Naive thymus-derived CD4-positive, alpha-beta T cell (primary cell): ENCODE measurements at regions not wholly inside any gene's neighbourhood (a gene's known extent, or its start where the extent isn't known, plus 50 kb on each side); places are given as distances from the start of the nearest gene placed in this dataset.

ENCODE experiments used
- ATAC-seq: fragments of 150-1000 bp; cut with Tn5 transposase; 2 replicates; pipeline ENCODE4 v1.10.0; 2021; ENCODE audit warnings: mild to moderate bottlenecking, moderate library complexity
- CTCF ChIA-PET: fragments of 350-600 bp; sonication (Branson Sonifier 250); formaldehyde crosslinking; loops from one replicate; lab custom pipeline; 2021; ENCODE audit warnings: antibody characterized with exemption; lab: Charles Lee
- POLR2A ChIA-PET: fragments of 350-600 bp; sonication (Branson Sonifier 250); formaldehyde crosslinking; loops from one replicate; lab custom pipeline; 2021; ENCODE audit warnings: antibody characterized with exemption, inconsistent platforms; lab: Charles Lee
- DNase-seq, 9 donors: peaks; one replicate each; pipeline versions ENCODE4 v3.0.0 to v3.0.0-alpha.2; 2020 to 2022; ENCODE audit warnings: mixed read lengths in 1 of 9
- H3K27ac ChIP-seq: one replicate; pipeline ENCODE4 v1.7.0; 2013; ENCODE audit warnings: mild to moderate bottlenecking, low read depth, low read length, moderate library complexity
- H3K27me3 ChIP-seq, 2 donors: one replicate each; pipeline ENCODE4 v1.7.0; 2013; ENCODE audit warnings: low read length in 2 of 2, mild to moderate bottlenecking in 2 of 2, moderate library complexity in 2 of 2; ENCODE audit not compliant: control insufficient read depth in 2 of 2, insufficient read depth in 2 of 2
- H3K36me3 ChIP-seq, 3 experiments: 1 replicate in 2 of 3; 2 replicates in 1 of 3; pipeline ENCODE4 v1.7.0; 2013; ENCODE audit warnings: low read length in 3 of 3, mild to moderate bottlenecking in 3 of 3, moderate library complexity in 1 of 3; ENCODE audit not compliant: insufficient read depth in 3 of 3, control insufficient read depth in 2 of 3
- H3K4me1 ChIP-seq, 2 donors: one replicate each; pipeline ENCODE4 v1.7.0; 2013; ENCODE audit warnings: low read length in 2 of 2, mild to moderate bottlenecking in 2 of 2, moderate library complexity in 1 of 2; ENCODE audit not compliant: control insufficient read depth in 2 of 2, insufficient read depth in 2 of 2
- H3K4me3 ChIP-seq: 2 replicates; pipeline ENCODE4 v1.7.0; 2013; ENCODE audit warnings: mild to moderate bottlenecking, low read length
- H3K9me3 ChIP-seq, 3 experiments: 1 replicate in 2 of 3; 2 replicates in 1 of 3; pipeline ENCODE4 v1.7.0; 2013; ENCODE audit warnings: low read length in 3 of 3; ENCODE audit not compliant: control insufficient read depth in 2 of 3
- H3K27ac Mint-ChIP-seq, 9 donors: one replicate each; pipeline ENCODE4 v1.8.0; 2020 to 2022; ENCODE audit warnings: mixed read lengths in 9 of 9, mild to moderate bottlenecking in 8 of 9, moderate library complexity in 5 of 9, inconsistent platforms in 2 of 9
- H3K27me3 Mint-ChIP-seq, 5 donors: one replicate each; pipeline ENCODE4 v1.8.0; 2021 to 2022; ENCODE audit warnings: mixed read lengths in 5 of 5, mild to moderate bottlenecking in 1 of 5
- H3K36me3 Mint-ChIP-seq, 5 donors: one replicate each; pipeline ENCODE4 v1.8.0; 2020 to 2022; ENCODE audit warnings: mixed read lengths in 5 of 5, mild to moderate bottlenecking in 3 of 5, inconsistent platforms in 1 of 5
- H3K4me1 Mint-ChIP-seq, 7 donors: one replicate each; pipeline ENCODE4 v1.8.0; 2020 to 2022; ENCODE audit warnings: mixed read lengths in 7 of 7, mild to moderate bottlenecking in 3 of 7, inconsistent platforms in 1 of 7
- H3K4me3 Mint-ChIP-seq, 10 donors: one replicate each; pipeline ENCODE4 v1.8.0; 2020 to 2022; ENCODE audit warnings: mild to moderate bottlenecking in 10 of 10, mixed read lengths in 10 of 10, moderate library complexity in 6 of 10, inconsistent platforms in 2 of 10
- H3K9me3 Mint-ChIP-seq, 11 donors: one replicate each; pipeline ENCODE4 v1.8.0; 2020 to 2022; ENCODE audit warnings: mixed read lengths in 11 of 11, mild to moderate bottlenecking in 4 of 11, inconsistent platforms in 1 of 11, moderate library complexity in 1 of 11
- intact Hi-C, 2 donors: fragments of 100-400 bp; cut with micrococcal nuclease; formaldehyde crosslinking; loops; one replicate each; pipeline ENCODE4 v1.15.1; 2023

DNA sequence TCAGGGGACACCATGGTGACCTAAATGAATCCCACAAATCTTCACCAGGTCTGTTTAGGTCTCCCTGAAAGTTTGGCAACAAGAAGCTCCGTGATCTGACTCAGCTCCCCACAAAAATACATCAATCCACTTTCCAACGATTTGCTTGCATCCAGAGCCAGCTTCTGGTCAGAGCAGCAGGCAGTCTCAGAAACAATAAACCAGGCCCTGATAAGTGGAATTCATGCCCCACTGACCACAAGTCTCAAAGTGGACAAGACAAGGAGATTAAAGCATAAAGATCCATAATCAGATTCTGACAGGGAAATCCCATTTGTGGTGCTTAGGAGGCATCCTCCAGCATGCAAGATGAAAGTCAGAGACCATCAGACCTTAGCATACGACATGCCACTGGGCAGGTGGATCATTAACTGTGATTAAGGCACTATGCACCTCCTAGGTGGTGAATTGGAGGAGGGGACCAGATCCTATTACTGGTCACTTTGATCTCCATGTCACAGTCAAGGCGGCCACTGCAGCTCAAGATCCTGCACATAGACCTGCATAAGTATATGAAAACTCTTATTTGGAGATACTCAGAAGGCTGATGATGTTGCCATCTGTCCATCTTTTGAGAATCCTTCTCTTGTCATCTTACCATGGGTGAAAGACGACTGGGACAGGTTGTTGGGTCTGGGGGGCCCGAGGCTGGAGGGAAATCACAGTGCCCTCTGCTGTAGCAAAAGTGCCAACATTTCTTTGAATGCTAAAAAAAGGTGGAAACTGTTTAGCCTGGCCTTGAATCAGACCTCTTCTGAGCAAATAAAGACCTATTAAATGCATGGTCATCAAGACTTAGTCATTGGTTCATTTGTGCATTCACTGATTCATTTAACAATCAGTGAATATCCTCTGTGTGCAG, 309.2 kb upstream of the CCL2 start:
- peaks cover 0 to 10% (median 8%) of the 10 kb centered on the region in 5 donors for H3K27me3 Mint-ChIP-seq
- H3K9me3 ChIP-seq, result no peaks in the 10 kb centered on the region
- ChIA-PET CTCF (interaction anchor here (0.8 kb wide), 1 partner anchor 11 kb away, joined by 3 read pairs; no protein-coding TSS in a partner anchor), POLR2A (no interaction called here)
- H3K4me3 Mint-ChIP-seq, result no peak overlapping the region
- no peaks in the 10 kb centered on the region for H3K27me3 ChIP-seq
- no peak overlapping the region for H3K27ac ChIP-seq
- ATAC-seq, result no peak
- H3K36me3 ChIP-seq, result no peaks in the 10 kb centered on the region
- H3K27ac Mint-ChIP-seq, result no peak overlapping the region
- H3K9me3 Mint-ChIP-seq, result no peaks in the 10 kb centered on the region
- no peak overlapping the region for H3K4me3 ChIP-seq
- H3K36me3 Mint-ChIP-seq, result no peaks in the 10 kb centered on the region
- H3K4me1 ChIP-seq, result no peaks in the 10 kb centered on the region
- no peak for DNase-seq
- intact Hi-C loops, result no loop called here
- peaks cover 0 to 6% (median 0%) of the 10 kb centered on the region in 7 donors for H3K4me1 Mint-ChIP-seq

DNA sequence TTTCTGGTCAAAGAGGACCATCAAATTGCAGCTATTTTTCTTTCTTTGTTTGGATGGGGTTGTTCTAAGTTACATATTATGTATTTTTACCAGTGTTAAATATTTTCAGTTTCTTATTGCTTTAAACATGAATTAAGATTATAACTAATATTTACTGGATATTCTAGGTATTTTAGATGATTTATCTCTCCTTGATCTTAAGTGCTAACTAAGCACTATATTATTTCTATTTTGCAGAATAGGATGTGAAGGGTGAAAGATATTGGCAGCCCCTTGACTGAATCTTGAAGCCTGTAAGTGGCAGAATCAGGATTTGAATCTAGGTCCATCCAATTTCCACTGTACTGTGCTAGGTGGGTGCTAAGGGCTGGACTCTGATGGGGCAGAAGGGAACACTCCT, 307.3 kb upstream of the CCL2 start:
- peaks cover 0 to 6% (median 0%) of the 10 kb centered on the region in 7 donors for H3K4me1 Mint-ChIP-seq
- Histone ChIP-seq H3K9me3 (no peaks in the 10 kb centered on the region), H3K36me3 (no peaks in the 10 kb centered on the region), H3K27ac (no peak overlapping the region), H3K27me3 (no peaks in the 10 kb centered on the region), H3K4me1 (no peaks in the 10 kb centered on the region), H3K4me3 (no peak overlapping the region)
- intact Hi-C loops, result loop anchor here in 1 of 2 donors (2.0 kb wide), 1 partner anchor 69 kb away; no protein-coding TSS in a partner anchor
- CTCF ChIA-PET, result no interaction called here
- POLR2A ChIA-PET, result no interaction called here
- no peak for DNase-seq
- H3K36me3 Mint-ChIP-seq, result no peaks in the 10 kb centered on the region
- H3K9me3 Mint-ChIP-seq, result no peaks in the 10 kb centered on the region
- no peak overlapping the region for H3K4me3 Mint-ChIP-seq
- no peak for ATAC-seq
- peaks cover 0 to 16% (median 0%) of the 10 kb centered on the region in 5 donors for H3K27me3 Mint-ChIP-seq
- H3K27ac Mint-ChIP-seq, result no peak overlapping the region

DNA sequence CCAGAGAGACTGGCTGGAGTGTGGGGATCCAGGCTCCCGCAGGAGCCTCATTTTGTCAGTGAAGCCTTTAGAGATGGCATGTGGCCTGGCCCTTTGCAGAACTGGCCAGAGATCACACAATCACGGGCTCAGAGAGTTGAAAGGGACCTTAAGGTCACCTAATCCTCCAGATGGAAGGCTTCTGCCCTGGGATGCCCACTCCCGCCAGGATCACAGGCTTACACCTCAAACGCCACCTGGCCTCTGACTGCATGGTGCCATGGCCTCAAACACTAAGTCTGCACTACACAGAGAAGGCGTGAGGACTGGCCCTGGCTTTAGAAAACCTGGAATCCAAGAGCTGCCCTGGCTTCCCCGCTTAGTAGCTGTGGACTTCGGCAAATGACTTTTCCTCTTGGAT, 306.8 kb upstream of the CCL2 start:
- no peak overlapping the region for H3K27ac Mint-ChIP-seq
- no peaks in the 10 kb centered on the region for H3K36me3 Mint-ChIP-seq
- CTCF ChIA-PET, result no interaction called here
- no peaks in the 10 kb centered on the region for H3K9me3 Mint-ChIP-seq
- no peaks in the 10 kb centered on the region for H3K27me3 ChIP-seq
- no peak overlapping the region for H3K4me3 ChIP-seq
- H3K4me3 Mint-ChIP-seq, result no peak overlapping the region
- H3K27ac ChIP-seq, result no peak overlapping the region
- POLR2A ChIA-PET, result no interaction called here
- H3K4me1 ChIP-seq, result no peaks in the 10 kb centered on the region
- H3K36me3 ChIP-seq, result no peaks in the 10 kb centered on the region
- DNase-seq (no peak), ATAC-seq (no peak)
- peaks cover 0 to 16% (median 1%) of the 10 kb centered on the region in 5 donors for H3K27me3 Mint-ChIP-seq
- no peaks in the 10 kb centered on the region for H3K9me3 ChIP-seq
- intact Hi-C loops, result loop anchor here in 1 of 2 donors (2.0 kb wide), 1 partner anchor 68 kb away; no protein-coding TSS in a partner anchor
- peaks cover 0 to 6% (median 0%) of the 10 kb centered on the region in 7 donors for H3K4me1 Mint-ChIP-seq

DNA sequence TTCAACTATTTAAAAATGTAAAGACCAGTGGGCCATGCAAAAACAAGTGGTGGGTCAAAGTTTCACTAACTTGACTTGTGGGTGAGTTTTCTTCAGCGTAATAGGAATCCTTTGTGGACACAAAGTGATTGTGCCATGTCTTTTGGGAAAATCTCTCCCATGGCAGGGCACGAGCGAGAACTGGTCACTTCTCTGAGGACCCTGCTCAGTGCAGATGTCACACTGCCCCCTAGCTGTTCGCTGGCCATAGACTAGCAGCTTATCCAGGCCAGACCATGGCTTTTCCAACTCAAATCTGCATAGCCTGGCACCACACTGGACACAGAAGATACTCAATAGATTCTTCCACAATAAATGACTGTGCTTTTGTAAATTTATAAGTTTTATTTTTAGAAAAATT, 306.0 kb upstream of the CCL2 start:
- Mint-ChIP-seq H3K4me1 (peaks cover 0 to 5% (median 0%) of the 10 kb centered on the region in 7 donors), H3K9me3 (no peaks in the 10 kb centered on the region), H3K27me3 (peaks cover 0 to 16% (median 9%) of the 10 kb centered on the region in 5 donors), H3K36me3 (no peaks in the 10 kb centered on the region), H3K4me3 (no peak overlapping the region), H3K27ac (no peak overlapping the region)
- intact Hi-C loops, result loop anchor here in 1 of 2 donors (2.0 kb wide), 1 partner anchor 68 kb away; no protein-coding TSS in a partner anchor
- DNase-seq (no peak), ATAC-seq (no peak)
- Histone ChIP-seq H3K36me3 (no peaks in the 10 kb centered on the region), H3K9me3 (no peaks in the 10 kb centered on the region), H3K27ac (no peak overlapping the region), H3K4me3 (no peak overlapping the region), H3K27me3 (no peaks in the 10 kb centered on the region), H3K4me1 (no peaks in the 10 kb centered on the region)
- POLR2A ChIA-PET, result no interaction called here
- CTCF ChIA-PET, result no interaction called here

DNA sequence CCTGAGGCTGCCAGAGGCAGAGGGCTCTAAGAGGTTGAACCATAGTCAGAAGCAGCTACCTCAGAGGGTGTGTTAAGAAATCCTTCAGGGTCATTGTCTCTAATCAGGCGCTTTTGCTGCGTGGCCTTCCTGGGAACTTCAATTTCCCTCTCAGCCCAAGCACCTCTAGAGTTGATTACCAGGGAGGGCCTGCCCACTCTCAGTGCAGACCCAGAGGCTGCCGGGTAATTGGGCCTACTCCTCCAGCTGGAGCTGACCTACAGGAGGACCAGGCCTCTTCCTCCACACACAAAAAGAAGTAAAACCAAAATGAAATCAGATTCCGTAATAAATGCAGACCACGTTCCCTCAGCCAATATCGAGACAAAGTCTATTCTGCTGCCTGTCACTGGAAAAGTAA, 305.0 kb upstream of the CCL2 start:
- H3K4me3 Mint-ChIP-seq, result no peak overlapping the region
- Histone ChIP-seq H3K36me3 (no peaks in the 10 kb centered on the region), H3K27me3 (no peaks in the 10 kb centered on the region), H3K4me1 (no peaks in the 10 kb centered on the region), H3K9me3 (no peaks in the 10 kb centered on the region), H3K4me3 (no peak overlapping the region), H3K27ac (no peak overlapping the region)
- no peaks in the 10 kb centered on the region for H3K36me3 Mint-ChIP-seq
- H3K27ac Mint-ChIP-seq, result no peak overlapping the region
- intact Hi-C loops, result no loop called here
- ChIA-PET POLR2A (no interaction called here), CTCF (no interaction called here)
- no peaks in the 10 kb centered on the region for H3K4me1 Mint-ChIP-seq
- H3K27me3 Mint-ChIP-seq, result peaks cover 0 to 17% (median 9%) of the 10 kb centered on the region in 5 donors
- no peaks in the 10 kb centered on the region for H3K9me3 Mint-ChIP-seq
- ATAC-seq, result no peak
- DNase-seq, result no peak

DNA sequence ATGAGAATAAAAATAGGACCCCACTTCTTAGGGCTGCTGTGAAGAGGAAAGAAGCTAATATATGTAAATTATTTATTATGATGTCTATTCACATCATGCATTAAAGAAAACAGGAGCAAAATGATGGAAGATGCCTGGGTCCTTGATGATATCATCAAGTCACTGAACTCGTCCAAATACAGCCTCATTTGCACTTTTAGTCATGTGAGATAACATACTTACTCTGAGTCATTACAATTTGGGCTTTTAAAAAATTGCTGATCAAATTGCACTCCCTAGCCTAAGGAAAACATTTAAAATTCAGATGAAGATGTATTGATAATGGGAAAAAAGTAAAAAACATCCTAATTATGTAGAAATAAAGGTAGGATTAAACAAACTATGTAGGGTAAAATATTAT, 302.7 kb upstream of the CCL2 start:
- intact Hi-C loops, result no loop called here

More for the DNA sequence above, 302.7 kb upstream of the CCL2 start:
- no peak for ATAC-seq
- Histone ChIP-seq H3K4me3 (no peak overlapping the region), H3K27me3 (no peaks in the 10 kb centered on the region), H3K9me3 (no peaks in the 10 kb centered on the region), H3K36me3 (no peaks in the 10 kb centered on the region), H3K4me1 (no peaks in the 10 kb centered on the region), H3K27ac (no peak overlapping the region)
- Mint-ChIP-seq H3K4me1 (no peaks in the 10 kb centered on the region), H3K9me3 (peaks cover 0 to 4% (median 0%) of the 10 kb centered on the region in 11 donors), H3K27ac (no peak overlapping the region), H3K27me3 (peaks cover 10 to 30% (median 21%) of the 10 kb centered on the region in 5 donors), H3K36me3 (no peaks in the 10 kb centered on the region), H3K4me3 (no peak overlapping the region)
- DNase-seq, result no peak
- ChIA-PET POLR2A (no interaction called here), CTCF (interaction anchor here (1.2 kb wide), 1 partner anchor 11 kb away, joined by 3 read pairs; no protein-coding TSS in a partner anchor)
